ENCODE measurements at regions not wholly inside any gene's neighbourhood (a gene's known extent, or its start where the extent isn't known, plus 50 kb on each side); places are given as distances from the start of the nearest gene placed in this dataset.

- no peak for DNase-seq
- no peak overlapping the region for H3K9ac ChIP-seq (ENCODE audit: low read length)
- H4K20me1 ChIP-seq (ENCODE audit: insufficient read depth, low read length), result no peaks in the 10 kb centered on the region
- no peaks in the 10 kb centered on the region for H3F3A ChIP-seq (ENCODE audit: insufficient read depth, low read length)
- no peaks in the 10 kb centered on the region for H3K9me2 ChIP-seq (replicated peaks; ENCODE audit: insufficient read depth, low read length)
- H2AFZ ChIP-seq (ENCODE audit: low read length), result no peak overlapping the region
- no peak overlapping the region for H3K27ac ChIP-seq (ENCODE audit: low read length)
- H3K4me1 ChIP-seq (ENCODE audit: low read length), result no peaks in the 10 kb centered on the region
- no peaks in the 10 kb centered on the region for H3K79me2 ChIP-seq (ENCODE audit: low read length)
- H3K27me3 ChIP-seq (replicated peaks; ENCODE audit: insufficient read depth, low read length), result no peaks in the 10 kb centered on the region
- H3K4me3 ChIP-seq (ENCODE audit: low read length), result no peak overlapping the region
- H3K9me3 ChIP-seq (replicated peaks; ENCODE audit: insufficient read depth, low read length), result no peaks in the 10 kb centered on the region
- no peak overlapping the region for H3K4me2 ChIP-seq (ENCODE audit: low read depth, low read length)
- no peak for TF ChIP-seq EZH2 (optimal IDR thresholded peaks at IDR 0.05; ENCODE audit: low read depth, low read length)
- TF ChIP-seq EZH2phosphoT487 (IDR thresholded peaks at IDR 0.05; ENCODE audit: low read length), result no peak
- no peak for TF ChIP-seq CTCF (IDR thresholded peaks at IDR 0.05; ENCODE audit: low read length)
- no peaks in the 10 kb centered on the region for H3K36me3 ChIP-seq (replicated peaks; ENCODE audit: insufficient read depth, low read length)
Observed at GRCh38 chr13:64675255-64675892, 2554.8 kb downstream of the PCDH9 start.

DNA sequence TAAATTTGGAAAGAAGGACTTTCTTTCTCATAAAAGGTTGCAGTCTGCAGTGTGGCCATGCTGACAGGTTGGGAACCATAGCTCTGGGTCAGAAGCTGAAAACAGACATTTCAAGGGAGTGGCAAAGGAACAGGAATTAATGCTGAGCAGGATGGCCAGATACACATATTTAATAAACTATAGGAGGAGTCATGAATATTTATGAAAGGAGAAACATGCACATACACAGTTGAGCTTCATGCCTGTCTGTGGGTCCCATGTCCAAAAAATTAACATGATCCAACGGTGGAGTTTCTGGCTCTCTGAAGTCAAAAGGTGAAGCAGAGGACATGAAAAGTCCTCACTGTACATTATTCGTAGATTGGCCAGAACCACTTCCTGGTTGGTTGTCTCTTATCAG, 2556.0 kb downstream of the PCDH9 start:
- Histone ChIP-seq H3K4me1 (ENCODE audit: low read length) (no peaks in the 10 kb centered on the region), H3K9me2 (replicated peaks; ENCODE audit: insufficient read depth, low read length) (no peaks in the 10 kb centered on the region), H3K4me2 (ENCODE audit: low read depth, low read length) (no peak overlapping the region), H3K79me2 (ENCODE audit: low read length) (no peaks in the 10 kb centered on the region), H3K4me3 (ENCODE audit: low read length) (no peak overlapping the region), H4K20me1 (ENCODE audit: insufficient read depth, low read length) (no peaks in the 10 kb centered on the region), H3F3A (ENCODE audit: insufficient read depth, low read length) (no peaks in the 10 kb centered on the region), H3K27ac (ENCODE audit: low read length) (no peak overlapping the region), H3K9me3 (replicated peaks; ENCODE audit: insufficient read depth, low read length) (no peaks in the 10 kb centered on the region), H3K27me3 (replicated peaks; ENCODE audit: insufficient read depth, low read length) (no peaks in the 10 kb centered on the region), H3K9ac (ENCODE audit: low read length) (no peak overlapping the region), H2AFZ (ENCODE audit: low read length) (no peak overlapping the region), H3K36me3 (replicated peaks; ENCODE audit: insufficient read depth, low read length) (no peaks in the 10 kb centered on the region)
- DNase-seq, result no peak
- TF ChIP-seq CTCF (IDR thresholded peaks at IDR 0.05; ENCODE audit: low read length) (no peak), EZH2 (optimal IDR thresholded peaks at IDR 0.05; ENCODE audit: low read depth, low read length) (no peak), EZH2phosphoT487 (IDR thresholded peaks at IDR 0.05; ENCODE audit: low read length) (no peak)

DNA sequence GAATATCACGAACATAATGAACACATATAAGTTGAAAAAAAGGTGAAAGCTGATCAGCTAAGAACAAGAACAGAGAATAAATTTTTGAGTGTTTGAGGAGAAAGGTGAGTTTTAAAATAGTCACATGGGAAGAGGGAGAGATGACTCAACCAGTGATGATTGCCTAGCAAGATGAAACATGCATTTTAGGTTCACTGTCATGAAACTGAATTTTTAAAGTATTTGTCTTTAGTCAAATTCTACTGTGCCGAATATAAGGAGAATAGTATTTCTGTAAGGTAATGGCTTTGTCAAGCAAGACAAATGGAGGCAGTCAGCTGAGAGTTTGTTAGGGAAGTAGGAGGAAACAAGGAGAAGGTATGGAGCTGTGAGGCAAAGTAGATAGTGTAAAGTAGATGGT, 2557.4 kb downstream of the PCDH9 start:
- Histone ChIP-seq H3K4me1 (ENCODE audit: low read length) (no peaks in the 10 kb centered on the region), H2AFZ (ENCODE audit: low read length) (no peak overlapping the region), H3K9me3 (replicated peaks; ENCODE audit: insufficient read depth, low read length) (no peaks in the 10 kb centered on the region), H3K79me2 (ENCODE audit: low read length) (no peaks in the 10 kb centered on the region), H3K27me3 (replicated peaks; ENCODE audit: insufficient read depth, low read length) (no peaks in the 10 kb centered on the region), H4K20me1 (ENCODE audit: insufficient read depth, low read length) (no peaks in the 10 kb centered on the region), H3K4me2 (ENCODE audit: low read depth, low read length) (no peak overlapping the region), H3K9me2 (replicated peaks; ENCODE audit: insufficient read depth, low read length) (no peaks in the 10 kb centered on the region), H3F3A (ENCODE audit: insufficient read depth, low read length) (no peaks in the 10 kb centered on the region), H3K27ac (ENCODE audit: low read length) (no peak overlapping the region), H3K9ac (ENCODE audit: low read length) (no peak overlapping the region), H3K36me3 (replicated peaks; ENCODE audit: insufficient read depth, low read length) (no peaks in the 10 kb centered on the region), H3K4me3 (ENCODE audit: low read length) (no peak overlapping the region)
- no peak for DNase-seq
- no peak for TF ChIP-seq EZH2phosphoT487 (IDR thresholded peaks at IDR 0.05; ENCODE audit: low read length)

GRCh38 chr13:64662887-64663593, 2567.1 kb downstream of the PCDH9 start:
- DNase-seq, result no peak
- Histone ChIP-seq H3K4me3 (ENCODE audit: low read length) (no peak overlapping the region), H4K20me1 (ENCODE audit: insufficient read depth, low read length) (no peaks in the 10 kb centered on the region), H3K36me3 (replicated peaks; ENCODE audit: insufficient read depth, low read length) (no peaks in the 10 kb centered on the region), H2AFZ (ENCODE audit: low read length) (no peak overlapping the region), H3K4me1 (ENCODE audit: low read length) (no peaks in the 10 kb centered on the region), H3K79me2 (ENCODE audit: low read length) (no peaks in the 10 kb centered on the region), H3K9ac (ENCODE audit: low read length) (no peak overlapping the region), H3F3A (ENCODE audit: insufficient read depth, low read length) (no peaks in the 10 kb centered on the region), H3K4me2 (ENCODE audit: low read depth, low read length) (no peak overlapping the region), H3K9me3 (replicated peaks; ENCODE audit: insufficient read depth, low read length) (no peaks in the 10 kb centered on the region), H3K27me3 (replicated peaks; ENCODE audit: insufficient read depth, low read length) (no peaks in the 10 kb centered on the region), H3K9me2 (replicated peaks; ENCODE audit: insufficient read depth, low read length) (no peaks in the 10 kb centered on the region), H3K27ac (ENCODE audit: low read length) (no peak overlapping the region)
- no peak for TF ChIP-seq CTCF (IDR thresholded peaks at IDR 0.05; ENCODE audit: low read length)
- no peak for TF ChIP-seq EZH2phosphoT487 (IDR thresholded peaks at IDR 0.05; ENCODE audit: low read length)
- TF ChIP-seq EZH2 (optimal IDR thresholded peaks at IDR 0.05; ENCODE audit: low read depth, low read length), result no peak

Measured in MM.1S (cell line).